GM21390 (cell line): ENCODE measurements at regions not wholly inside any gene's neighbourhood (a gene's known extent, or its start where the extent isn't known, plus 50 kb on each side); places are given as distances from the start of the nearest gene placed in this dataset.
"Not testable (repeated sequence)": the region's sequence is repeated elsewhere in the genome, so short reads cannot be mapped to it uniquely, and the experiment has no call there.

Experiments
- ATAC-seq: cut with Tn5 transposase; IDR thresholded peaks from one replicate; pipeline ENCODE4 v1.9.1; 2021; ENCODE audit not compliant: unreplicated experiment

- ATAC-seq = no peak
These were observed 56.3 kb upstream of the ZNF92 start for GRCh38 chr7:65317372-65317771.

DNA sequence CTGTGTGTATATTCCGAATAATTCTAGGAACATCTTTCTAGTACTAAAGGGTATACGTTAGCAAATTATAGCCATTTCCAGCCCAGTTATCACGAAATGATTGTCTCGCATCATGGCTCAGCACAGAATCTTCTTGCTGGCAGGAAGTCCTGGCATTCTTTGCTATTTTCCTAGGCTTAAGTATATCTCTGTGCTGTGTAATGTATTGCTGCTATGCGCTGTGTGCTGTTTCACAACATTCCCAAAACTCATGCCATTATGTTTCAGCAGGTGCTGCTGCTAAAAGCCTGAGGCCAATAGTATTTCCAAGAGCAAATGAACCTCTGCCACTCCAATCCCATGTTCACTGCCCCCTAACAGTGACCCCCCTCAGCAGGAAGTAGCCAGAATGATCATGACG lies 62.9 kb upstream of the ZNF92 start:
- no peak for ATAC-seq

DNA sequence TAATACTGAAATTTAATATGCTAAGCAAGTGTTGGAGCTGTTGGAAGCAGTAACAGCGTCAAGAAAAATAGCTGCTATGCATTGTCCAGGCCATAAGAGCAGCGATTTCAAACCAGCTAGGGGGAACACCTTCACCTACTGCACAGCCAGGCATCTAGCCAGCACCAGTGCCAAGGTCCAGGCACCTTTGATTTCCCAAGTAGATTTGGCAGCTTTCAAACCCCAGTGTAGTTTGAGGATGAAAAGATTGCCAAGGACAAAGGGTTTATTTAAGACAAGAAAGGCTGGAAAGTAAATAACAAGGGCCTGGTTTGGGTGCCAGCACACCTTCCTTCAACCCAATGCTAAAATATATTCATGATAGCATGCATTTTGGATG lies 65.4 kb upstream of the ZNF92 start:
- ATAC-seq = no peak

GRCh38 chr7:65307651-65308299 lies 65.9 kb upstream of the ZNF92 start:
- ATAC-seq = no peak

GRCh38 chr7:65304175-65304574 lies 69.5 kb upstream of the ZNF92 start:
- ATAC-seq = no peak

DNA sequence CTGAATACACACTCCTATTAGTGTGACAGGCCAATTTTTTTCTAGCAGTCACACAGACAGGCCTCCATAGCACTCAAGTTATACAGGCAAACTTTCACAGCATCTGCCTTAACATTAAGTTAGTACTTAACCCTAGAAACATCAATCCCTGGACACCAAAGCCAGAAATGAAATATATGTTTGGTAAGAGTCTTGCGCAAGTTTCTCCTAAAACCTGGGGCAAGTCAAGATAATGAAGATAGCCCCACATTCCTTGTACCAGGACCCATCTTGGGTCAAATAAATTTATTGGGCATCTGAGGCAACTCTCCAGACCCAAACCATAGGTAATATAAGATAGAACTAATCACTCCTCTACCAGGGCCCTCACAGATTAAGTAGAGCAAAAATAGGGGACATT lies 70.8 kb upstream of the ZNF92 start:
- ATAC-seq = no peak

DNA sequence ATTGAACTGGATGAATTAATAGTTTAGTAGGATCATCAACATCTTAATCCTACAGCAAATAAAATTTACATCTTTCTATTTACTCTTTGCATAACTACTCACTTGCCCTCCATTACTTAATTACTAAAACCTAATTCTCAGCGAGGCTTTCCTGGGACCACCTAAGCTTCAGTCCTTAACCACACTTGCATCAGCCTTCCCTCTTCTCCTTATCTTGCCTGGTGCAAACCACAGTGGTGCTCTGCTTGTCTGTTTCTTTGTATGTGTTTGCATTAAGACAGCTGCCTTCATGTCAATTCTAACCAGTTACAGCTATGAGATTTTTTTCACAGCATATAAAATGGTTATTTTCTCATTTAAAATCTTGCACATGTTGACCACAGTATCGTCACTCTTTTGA lies 72.6 kb upstream of the ZNF92 start:
- ATAC-seq = no peak

- ATAC-seq = no peak
These were observed 78.2 kb upstream of the ZNF92 start for GRCh38 chr7:65295409-65295808.

DNA sequence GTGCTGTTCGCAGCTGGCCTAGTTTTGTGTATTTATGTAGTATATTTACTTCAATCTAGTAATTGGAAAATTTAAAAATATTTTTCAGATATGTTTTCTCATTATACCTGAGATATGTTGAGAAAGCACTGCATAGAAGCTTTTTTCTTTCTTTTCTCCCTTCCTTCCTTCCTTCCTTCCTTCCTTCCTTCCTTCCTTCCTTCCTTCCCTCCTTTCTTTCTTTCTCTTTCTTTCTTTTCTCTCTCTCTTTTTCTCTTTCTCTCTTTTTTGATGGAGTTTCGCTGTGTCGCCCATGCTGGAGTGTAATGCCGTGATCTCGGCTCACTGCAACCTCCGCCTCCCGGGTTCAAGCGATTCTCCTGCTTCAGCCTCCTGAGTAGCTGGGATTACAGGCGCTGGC lies 83.3 kb upstream of the ZNF92 start:
- not testable (repeated sequence) for ATAC-seq

DNA sequence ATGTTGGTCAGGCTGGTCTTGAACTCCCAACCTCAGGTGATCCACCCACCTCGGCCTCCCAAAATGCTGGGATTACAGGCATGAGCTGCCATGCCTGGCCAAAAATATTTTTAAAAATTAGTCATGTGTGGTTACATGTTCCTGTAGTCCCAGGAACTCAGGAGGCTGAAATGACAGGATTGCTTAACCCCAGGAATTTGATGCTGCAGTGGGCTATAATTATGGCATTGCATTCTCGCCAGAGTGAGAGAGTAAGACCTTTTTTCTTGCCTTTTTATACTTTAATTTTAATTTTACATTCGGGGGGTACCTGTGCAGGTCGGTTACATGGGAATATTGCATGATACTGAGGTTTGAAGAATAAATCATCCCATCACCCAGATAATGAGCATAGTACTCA lies 86.6 kb upstream of the ZNF92 start:
- ATAC-seq = no peak

DNA sequence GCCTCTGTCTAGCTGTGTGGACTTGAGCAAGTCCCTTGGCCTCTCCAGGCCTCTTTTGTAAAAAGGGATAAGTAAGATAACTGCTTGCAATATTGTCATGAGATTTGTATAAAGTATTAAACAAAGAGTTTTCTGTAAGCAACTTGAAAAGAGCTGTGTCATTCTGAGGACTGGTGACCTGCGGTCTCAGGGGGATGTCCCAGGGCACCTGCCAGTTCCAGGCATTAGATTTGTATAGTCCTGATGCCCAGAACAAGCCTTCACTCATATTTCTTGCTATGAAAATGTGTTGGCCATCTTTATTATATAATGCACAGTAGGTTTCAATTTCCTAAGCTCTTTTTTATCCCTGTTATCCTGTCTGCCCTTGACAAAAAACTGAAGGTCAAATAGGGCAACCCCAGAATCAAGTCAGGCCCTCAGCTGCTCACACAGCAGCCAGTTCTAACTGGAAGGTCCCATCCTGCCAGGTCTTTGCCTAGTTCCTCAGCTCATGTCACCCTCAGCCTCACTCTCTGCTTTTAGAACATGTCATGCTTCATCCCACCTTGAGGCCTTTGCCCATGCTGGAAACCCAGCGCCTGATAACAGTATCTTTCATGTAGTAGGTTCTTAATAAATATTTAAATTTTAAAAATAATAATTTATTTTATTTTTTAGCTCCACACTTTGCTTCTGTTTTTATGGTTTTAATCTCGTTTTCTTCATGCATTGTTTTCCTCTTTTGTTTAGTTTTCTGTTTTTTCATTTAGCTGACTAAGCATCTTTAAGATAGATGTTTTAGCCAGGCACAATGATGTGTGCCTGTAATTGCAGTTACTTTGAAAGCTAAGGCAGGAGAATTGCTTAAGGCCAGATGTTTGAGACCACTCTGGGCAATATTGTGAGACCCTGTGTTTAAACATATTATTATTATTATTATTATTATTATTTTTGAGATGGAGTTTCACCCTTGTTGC lies 87.5 kb upstream of the ZNF92 start:
- no peak for ATAC-seq

DNA sequence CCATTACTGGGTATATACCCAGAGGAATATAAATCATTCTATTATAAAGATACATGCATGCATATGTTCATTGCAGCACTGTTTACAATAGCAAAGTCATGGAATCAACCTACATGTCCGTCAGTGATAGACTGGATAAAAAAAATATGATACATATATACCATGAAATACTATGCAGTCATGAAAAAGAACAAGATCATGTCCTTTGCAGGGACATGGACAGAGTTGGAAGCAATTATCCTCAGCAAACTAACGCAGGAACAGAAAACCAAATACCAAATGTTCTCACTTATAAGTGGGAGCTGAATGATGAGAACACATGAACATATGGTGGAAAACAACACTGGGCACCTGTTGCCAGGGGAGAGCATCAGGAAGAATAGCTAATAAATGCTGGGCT lies 88.4 kb upstream of the ZNF92 start:
- ATAC-seq = not testable (repeated sequence)

DNA sequence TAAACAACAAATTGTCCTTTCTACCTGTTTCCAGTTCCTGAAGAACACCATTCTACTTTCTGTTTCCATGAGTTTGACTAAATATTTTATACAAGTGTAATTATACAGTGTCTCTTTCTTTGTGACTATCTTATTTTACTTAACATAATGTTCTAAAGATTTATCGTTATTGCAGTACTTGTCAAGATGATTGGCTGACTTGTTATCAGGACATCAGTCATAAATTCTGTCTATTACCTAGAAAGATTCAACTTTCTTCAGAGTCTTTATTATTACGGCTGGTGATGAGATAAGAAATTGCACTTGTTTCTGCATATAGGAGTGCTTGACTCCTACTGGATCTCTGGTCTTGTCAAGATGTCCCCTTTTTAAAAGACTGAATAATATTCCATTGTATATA lies 93.9 kb upstream of the ZNF92 start:
- no peak for ATAC-seq

GRCh38 chr7:65276822-65277221 lies 96.8 kb upstream of the ZNF92 start:
- no peak for ATAC-seq

GRCh38 chr7:65271502-65271901 lies 102.2 kb upstream of the ZNF92 start:
- not testable (repeated sequence) for ATAC-seq

GRCh38 chr7:65269150-65269856 lies 104.4 kb upstream of the ZNF92 start:
- peak; percentile 93 for ATAC-seq

DNA sequence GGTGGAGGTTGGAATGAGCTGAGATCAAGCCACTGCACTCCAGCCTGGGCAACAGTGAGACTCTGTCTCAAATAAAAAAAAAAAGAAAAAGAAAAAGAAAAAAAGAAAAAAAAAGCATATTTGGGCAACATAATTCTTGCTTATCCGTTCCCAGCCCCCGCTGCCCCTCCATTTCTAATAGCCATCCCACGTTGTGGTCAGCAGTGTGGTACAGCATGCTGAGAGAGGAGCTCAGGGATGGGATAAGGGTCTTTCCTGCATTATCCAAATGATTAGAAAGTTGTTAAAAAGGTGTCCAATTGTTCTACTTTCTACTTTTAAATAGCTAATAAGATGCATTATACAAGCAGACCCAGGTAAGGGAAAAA lies 104.9 kb upstream of the ZNF92 start:
- ATAC-seq = no peak

- no peak for ATAC-seq
These were observed 107.6 kb upstream of the ZNF92 start for GRCh38 chr7:65265933-65266519.

- ATAC-seq = no peak
These were observed 109.4 kb upstream of the ZNF92 start for GRCh38 chr7:65264258-65264657.

GRCh38 chr7:65260673-65261072 lies 113.0 kb upstream of the ZNF92 start:
- ATAC-seq = not testable (repeated sequence)

DNA sequence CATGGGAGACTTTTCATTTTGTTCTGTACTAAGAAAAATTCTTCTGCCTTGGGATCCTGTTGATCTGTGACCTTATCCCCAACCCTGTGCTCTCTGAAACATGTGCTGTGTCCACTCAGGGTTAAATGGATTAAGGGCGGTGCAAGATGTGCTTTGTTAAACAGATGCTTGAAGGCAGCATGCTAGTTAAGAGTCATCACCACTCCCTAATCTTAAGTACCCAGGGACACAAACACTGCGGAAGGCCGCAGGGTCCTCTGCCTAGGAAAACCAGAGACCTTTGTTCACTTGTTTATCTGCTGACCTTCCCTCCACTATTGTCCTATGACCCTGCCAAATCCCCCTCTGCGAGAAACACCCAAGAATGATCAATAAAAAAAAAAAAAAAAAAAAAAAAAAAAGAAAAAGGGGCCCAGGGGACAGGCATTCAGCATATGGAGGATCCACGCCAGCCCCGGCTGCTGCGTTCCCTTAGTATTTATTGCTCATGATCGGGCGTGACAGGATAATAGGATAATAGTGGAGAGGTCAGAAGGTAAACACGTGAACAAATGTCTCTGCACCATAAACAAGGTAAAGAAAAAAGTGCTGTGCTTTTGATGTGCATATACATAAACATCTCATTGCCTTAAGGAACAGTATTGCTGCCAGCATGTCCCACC lies 113.7 kb upstream of the ZNF92 start:
- not testable (repeated sequence) for ATAC-seq
